OCI-LY1 (cell line): ENCODE measurements at regions not wholly inside any gene's neighbourhood (a gene's known extent, or its start where the extent isn't known, plus 50 kb on each side); places are given as distances from the start of the nearest gene placed in this dataset.

Experiments used
- H2AFZ ChIP-seq: fragments of 200-600 bp; sonication (generic), shearing (Covaris generic); 2 replicates; pipeline ENCODE4 v1.6.0; 2014; ENCODE audit warnings: antibody characterized with exemption, mild to moderate bottlenecking, low read length
- H3F3A ChIP-seq: fragments of 200-600 bp; sonication (generic), shearing (Covaris generic); 2 replicates; pipeline ENCODE4 v1.6.0; 2014; ENCODE audit warnings: mild to moderate bottlenecking, antibody characterized with exemption, low read length, moderate library complexity; ENCODE audit not compliant: insufficient read depth
- H3K27ac ChIP-seq: fragments of 200-600 bp; sonication (generic); 2 replicates; pipeline ENCODE4 v1.5.1; 2014; ENCODE audit warnings: low read length, mixed run types, mild to moderate bottlenecking, low read depth; ENCODE audit not compliant: poor library complexity, severe bottlenecking
- H3K27me3 ChIP-seq: fragments of 200-600 bp; sonication (generic); 2 replicates; pipeline ENCODE4 v1.6.0; 2014; ENCODE audit warnings: antibody characterized with exemption, mild to moderate bottlenecking, low read length, moderate library complexity; ENCODE audit not compliant: insufficient read depth
- H3K36me3 ChIP-seq: fragments of 200-600 bp; sonication (generic); 2 replicates; pipeline ENCODE4 v1.6.1; 2014; ENCODE audit warnings: mild to moderate bottlenecking, antibody characterized with exemption, low read length, moderate library complexity, mixed read lengths; ENCODE audit not compliant: insufficient read depth
- H3K4me1 ChIP-seq: fragments of 200-600 bp; sonication (generic); 2 replicates; pipeline ENCODE4 v1.5.1; 2014; ENCODE audit warnings: mild to moderate bottlenecking, low read length, moderate library complexity; ENCODE audit not compliant: insufficient read depth, severe bottlenecking
- H3K4me2 ChIP-seq: fragments of 200-600 bp; sonication (generic), shearing (Covaris generic); 2 replicates; pipeline ENCODE4 v1.6.1; 2014; ENCODE audit warnings: low read length
- H3K4me3 ChIP-seq: fragments of 200-600 bp; sonication (generic); 2 replicates; pipeline ENCODE4 v1.5.1; 2014; ENCODE audit warnings: low read length, low read depth, mild to moderate bottlenecking, mixed read lengths; ENCODE audit not compliant: poor library complexity, severe bottlenecking
- H3K79me2 ChIP-seq: fragments of 200-600 bp; shearing (Covaris generic); 2 replicates; pipeline ENCODE4 v1.6.1; 2016; ENCODE audit warnings: mixed run types, low read length, mixed read lengths; ENCODE audit not compliant: insufficient read depth
- H3K9ac ChIP-seq: fragments of 200-600 bp; sonication (generic), shearing (Covaris generic); 2 replicates; pipeline ENCODE4 v1.6.1; 2014; ENCODE audit warnings: mild to moderate bottlenecking, low read length, mixed read lengths
- H3K9me2 ChIP-seq: fragments of 200-600 bp; sonication (generic), shearing (Covaris generic); 2 replicates; pipeline ENCODE4 v1.6.1; 2014; ENCODE audit warnings: low read depth, mild to moderate bottlenecking, low read length, mixed read lengths
- H3K9me3 ChIP-seq: fragments of 200-600 bp; shearing (Covaris generic); 2 replicates; pipeline ENCODE4 v1.6.1; 2014; ENCODE audit warnings: low read length, mixed read lengths
- H4K20me1 ChIP-seq: fragments of 200-600 bp; sonication (generic), shearing (Covaris generic); 2 replicates; pipeline ENCODE4 v1.6.0; 2016; ENCODE audit warnings: mild to moderate bottlenecking, low read length; ENCODE audit not compliant: insufficient read depth
- EZH2 ChIP-seq: fragments of 200-600 bp; sonication (generic), shearing (Covaris generic); IDR thresholded peaks from 2 replicates; pipeline ENCODE4 v1.8.0; 2017; ENCODE audit warnings: borderline replicate concordance, mixed run types, mild to moderate bottlenecking, antibody characterized with exemption, low read length, moderate library complexity, mixed read lengths
- TF ChIP-seq, protein P1 (sequence below): fragments of 200-600 bp; sonication (generic), shearing (Covaris generic); IDR thresholded peaks from 2 replicates; pipeline ENCODE4 v1.5.1; 2017; ENCODE audit warnings: mild to moderate bottlenecking, antibody characterized with exemption, low read length, moderate library complexity, mixed read lengths

DNA sequence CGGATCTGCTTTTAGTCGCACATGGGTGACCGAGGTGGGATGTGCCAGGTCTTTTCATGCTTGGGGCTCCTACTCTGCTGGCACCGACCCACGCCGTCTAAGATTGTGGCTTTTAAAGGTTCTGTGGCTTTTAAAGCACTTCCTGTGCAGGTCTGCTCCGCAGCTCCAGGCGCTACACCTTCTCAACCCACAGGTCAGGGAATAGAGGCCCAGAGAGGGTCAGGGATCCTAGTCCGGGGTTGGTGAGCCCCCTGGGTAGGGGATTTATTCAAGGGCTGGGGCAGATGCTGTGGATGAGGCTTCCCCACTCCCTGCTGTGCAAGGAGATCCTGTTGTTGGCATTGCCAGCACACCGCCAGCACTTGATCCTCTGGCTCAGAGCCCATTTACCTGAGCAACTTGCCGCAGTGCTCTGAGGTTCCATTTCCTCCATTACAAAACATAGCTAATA lies 212.8 kb upstream of the RAB4A start:
- Histone ChIP-seq H3K27ac (no peak overlapping the region), H3K9me2 (no peaks in the 10 kb centered on the region), H3K4me2 (no peak overlapping the region; the same call in 1 of the 2 replicates), H3K4me3 (no peak overlapping the region), H4K20me1 (no peaks in the 10 kb centered on the region), H3F3A (no peaks in the 10 kb centered on the region), H3K9me3 (no peaks in the 10 kb centered on the region), H3K27me3 (no peaks in the 10 kb centered on the region), H3K79me2 (no peaks in the 10 kb centered on the region), H3K36me3 (no peaks in the 10 kb centered on the region), H3K4me1 (peaks cover 5% of the 10 kb centered on the region), H3K9ac (no peak overlapping the region), H2AFZ (no peak overlapping the region)
- no peak for TF ChIP-seq EZH2
- TF ChIP-seq, protein P1, sequence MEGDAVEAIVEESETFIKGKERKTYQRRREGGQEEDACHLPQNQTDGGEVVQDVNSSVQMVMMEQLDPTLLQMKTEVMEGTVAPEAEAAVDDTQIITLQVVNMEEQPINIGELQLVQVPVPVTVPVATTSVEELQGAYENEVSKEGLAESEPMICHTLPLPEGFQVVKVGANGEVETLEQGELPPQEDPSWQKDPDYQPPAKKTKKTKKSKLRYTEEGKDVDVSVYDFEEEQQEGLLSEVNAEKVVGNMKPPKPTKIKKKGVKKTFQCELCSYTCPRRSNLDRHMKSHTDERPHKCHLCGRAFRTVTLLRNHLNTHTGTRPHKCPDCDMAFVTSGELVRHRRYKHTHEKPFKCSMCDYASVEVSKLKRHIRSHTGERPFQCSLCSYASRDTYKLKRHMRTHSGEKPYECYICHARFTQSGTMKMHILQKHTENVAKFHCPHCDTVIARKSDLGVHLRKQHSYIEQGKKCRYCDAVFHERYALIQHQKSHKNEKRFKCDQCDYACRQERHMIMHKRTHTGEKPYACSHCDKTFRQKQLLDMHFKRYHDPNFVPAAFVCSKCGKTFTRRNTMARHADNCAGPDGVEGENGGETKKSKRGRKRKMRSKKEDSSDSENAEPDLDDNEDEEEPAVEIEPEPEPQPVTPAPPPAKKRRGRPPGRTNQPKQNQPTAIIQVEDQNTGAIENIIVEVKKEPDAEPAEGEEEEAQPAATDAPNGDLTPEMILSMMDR: no peak

GRCh38 chr1:229058729-229059128 lies 212.2 kb upstream of the RAB4A start:
- no peak overlapping the region for H3K9ac ChIP-seq
- no peaks in the 10 kb centered on the region for H4K20me1 ChIP-seq
- no peak overlapping the region for H3K4me2 ChIP-seq
- H3K4me3 ChIP-seq: no peak overlapping the region
- no peaks in the 10 kb centered on the region for H3K79me2 ChIP-seq
- no peak overlapping the region for H2AFZ ChIP-seq
- no peaks in the 10 kb centered on the region for H3K9me3 ChIP-seq
- no peaks in the 10 kb centered on the region for H3K27me3 ChIP-seq
- H3F3A ChIP-seq: no peaks in the 10 kb centered on the region
- TF ChIP-seq, protein P1: no peak
- TF ChIP-seq EZH2: no peak
- H3K9me2 ChIP-seq: no peaks in the 10 kb centered on the region
- no peak overlapping the region for H3K27ac ChIP-seq
- H3K4me1 ChIP-seq: peaks cover 5% of the 10 kb centered on the region
- no peaks in the 10 kb centered on the region for H3K36me3 ChIP-seq

DNA sequence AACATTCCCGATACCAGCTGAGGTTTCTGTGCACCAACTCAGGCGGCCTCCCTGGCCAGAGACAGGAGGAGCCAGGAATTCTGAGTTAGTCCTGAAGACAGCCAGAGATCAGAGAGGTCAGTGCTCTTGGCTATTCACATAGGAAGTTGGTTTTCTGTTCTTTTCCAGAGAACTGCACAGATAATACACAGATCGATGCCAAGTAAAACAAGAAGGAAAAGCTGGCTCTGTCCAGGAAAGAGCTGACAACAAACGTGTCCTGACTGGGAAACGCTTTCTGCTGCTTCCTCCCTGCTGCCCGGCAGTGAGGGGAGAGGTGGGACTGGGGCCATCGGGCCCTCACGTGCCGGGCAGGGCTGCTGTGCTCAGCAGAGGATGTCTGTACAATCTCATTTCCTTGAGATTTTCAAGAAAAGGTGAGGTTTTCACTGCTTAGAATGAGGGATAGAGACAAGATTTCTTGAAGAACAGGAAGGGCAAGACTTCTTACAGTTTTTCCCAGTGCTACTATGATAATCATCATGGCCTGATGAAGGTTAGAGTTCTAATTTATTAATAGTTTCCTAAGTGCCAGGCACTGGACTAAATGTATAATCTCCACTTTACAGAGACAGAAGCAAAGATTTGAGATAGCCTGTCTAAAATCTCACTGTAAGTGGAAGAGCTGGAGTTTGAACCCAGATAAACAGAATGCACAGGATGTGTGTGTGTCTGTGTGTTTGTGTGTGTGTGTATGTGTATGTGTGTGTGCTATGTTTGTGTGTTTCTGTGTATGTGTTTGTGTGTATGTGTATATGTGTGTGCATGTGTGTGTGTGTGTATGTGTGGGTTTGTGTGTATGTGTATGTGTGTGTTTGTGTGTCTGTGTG lies 211.0 kb upstream of the RAB4A start:
- H3F3A ChIP-seq: no peaks in the 10 kb centered on the region
- no peaks in the 10 kb centered on the region for H4K20me1 ChIP-seq
- H3K4me3 ChIP-seq: no peak overlapping the region
- H3K27ac ChIP-seq: no peak overlapping the region
- H2AFZ ChIP-seq: no peak overlapping the region
- no peaks in the 10 kb centered on the region for H3K9me3 ChIP-seq
- no peaks in the 10 kb centered on the region for H3K79me2 ChIP-seq
- H3K36me3 ChIP-seq: no peaks in the 10 kb centered on the region
- no peak overlapping the region for H3K9ac ChIP-seq
- H3K4me1 ChIP-seq: peaks cover 5% of the 10 kb centered on the region
- no peaks in the 10 kb centered on the region for H3K27me3 ChIP-seq
- H3K9me2 ChIP-seq: no peaks in the 10 kb centered on the region
- H3K4me2 ChIP-seq: no peak overlapping the region
- no peak for TF ChIP-seq EZH2
- TF ChIP-seq, protein P1: no peak
